ENCODE measurements at regions not wholly inside any gene's neighbourhood (a gene's known extent, or its start where the extent isn't known, plus 50 kb on each side); places are given as distances from the start of the nearest gene placed in this dataset.

- TF ChIP-seq, protein P1, sequence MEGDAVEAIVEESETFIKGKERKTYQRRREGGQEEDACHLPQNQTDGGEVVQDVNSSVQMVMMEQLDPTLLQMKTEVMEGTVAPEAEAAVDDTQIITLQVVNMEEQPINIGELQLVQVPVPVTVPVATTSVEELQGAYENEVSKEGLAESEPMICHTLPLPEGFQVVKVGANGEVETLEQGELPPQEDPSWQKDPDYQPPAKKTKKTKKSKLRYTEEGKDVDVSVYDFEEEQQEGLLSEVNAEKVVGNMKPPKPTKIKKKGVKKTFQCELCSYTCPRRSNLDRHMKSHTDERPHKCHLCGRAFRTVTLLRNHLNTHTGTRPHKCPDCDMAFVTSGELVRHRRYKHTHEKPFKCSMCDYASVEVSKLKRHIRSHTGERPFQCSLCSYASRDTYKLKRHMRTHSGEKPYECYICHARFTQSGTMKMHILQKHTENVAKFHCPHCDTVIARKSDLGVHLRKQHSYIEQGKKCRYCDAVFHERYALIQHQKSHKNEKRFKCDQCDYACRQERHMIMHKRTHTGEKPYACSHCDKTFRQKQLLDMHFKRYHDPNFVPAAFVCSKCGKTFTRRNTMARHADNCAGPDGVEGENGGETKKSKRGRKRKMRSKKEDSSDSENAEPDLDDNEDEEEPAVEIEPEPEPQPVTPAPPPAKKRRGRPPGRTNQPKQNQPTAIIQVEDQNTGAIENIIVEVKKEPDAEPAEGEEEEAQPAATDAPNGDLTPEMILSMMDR (IDR thresholded peaks at IDR 0.05), result no peak
- TF ChIP-seq POLR2A (IDR thresholded peaks at IDR 0.05), result no peak
Measured at GRCh38 chr14:65810322-65810721, 397.8 kb downstream of the FUT8 start.

Measured in uterus (tissue), 2 donors.